Upper lobe of left lung (tissue), 6 donors: ENCODE measurements at regions not wholly inside any gene's neighbourhood (a gene's known extent, or its start where the extent isn't known, plus 50 kb on each side); places are given as distances from the start of the nearest gene placed in this dataset.

ENCODE experiments used
- ATAC-seq, 2 donors: fragments of 200-7000 bp; cut with Tn5 transposase; one replicate each; pipeline ENCODE4 v1.9.1; 2022; ENCODE audit warnings: mild to moderate bottlenecking in 2 of 2, moderate library complexity in 2 of 2; ENCODE audit not compliant: low FRiP score in 2 of 2
- DNase-seq, 2 donors: peaks; one replicate each; pipeline ENCODE4 v3.0.0-alpha.2; 2019 to 2020
- H3K27ac ChIP-seq, 4 donors: fragments of 200-600 bp; sonication (generic); one replicate each; pipeline ENCODE4 v1.5.1; 2016 to 2019
- H3K27me3 ChIP-seq, 4 donors: fragments of 200-600 bp; sonication (generic); one replicate each; pipeline ENCODE4 v1.5.1; 2017 to 2019
- H3K36me3 ChIP-seq, 4 donors: fragments of 200-600 bp; sonication (generic); one replicate each; pipeline ENCODE4 v1.5.1; 2016 to 2019
- H3K4me1 ChIP-seq, 4 donors: fragments of 200-600 bp; sonication (generic); one replicate each; pipeline ENCODE4 v1.5.1; 2018 to 2019
- H3K4me3 ChIP-seq, 4 donors: fragments of 200-600 bp; sonication (generic); one replicate each; pipeline ENCODE4 v1.5.1; 2017 to 2019; ENCODE audit warnings: mild to moderate bottlenecking in 2 of 4, moderate library complexity in 1 of 4
- H3K9me3 ChIP-seq, 4 donors: fragments of 200-600 bp; sonication (generic); one replicate each; pipeline ENCODE4 v1.5.1; 2018 to 2019
- EP300 ChIP-seq, 4 donors: sonication (generic); formaldehyde crosslinking; IDR thresholded peaks; one replicate each; pipeline ENCODE4 v1.5.1; 2017; ENCODE audit warnings: antibody characterized with exemption in 4 of 4, control low read depth in 2 of 4
- POLR2A ChIP-seq, 4 donors: fragments of 450-650 bp; IDR thresholded peaks; one replicate each; pipeline ENCODE4 v1.5.1; 2016 to 2017; ENCODE audit warnings: antibody characterized with exemption in 4 of 4, mild to moderate bottlenecking in 2 of 4
- POLR2AphosphoS5 ChIP-seq, 2 donors: sonication (generic); formaldehyde crosslinking; IDR thresholded peaks; one replicate each; pipeline ENCODE4 v1.5.1; 2017; ENCODE audit warnings: antibody characterized with exemption in 2 of 2
- WGBS, 2 donors: methylation state at CpG; one replicate each; pipeline ENCODE4 v1.1.5; 2017 to 2018; 5-methylcytosine and 5-hydroxymethylcytosine counted together
- TF ChIP-seq, protein P1 (sequence below), 6 experiments: fragments of 450-650 bp in 4 of 6; fragments of 200-600 bp in 2 of 6; sonication (generic) in 2 of 6; IDR thresholded peaks; one replicate each; pipeline ENCODE4 v1.5.1; 2016 to 2019; ENCODE audit warnings: antibody characterized with exemption in 6 of 6
- donor health status: DM: no; HTN: no; CAD: no; lungs with moderate emphysema.
- donor health status: DM: no; HTN: yes; CAD: no; lungs with severe emphysema.

DNA sequence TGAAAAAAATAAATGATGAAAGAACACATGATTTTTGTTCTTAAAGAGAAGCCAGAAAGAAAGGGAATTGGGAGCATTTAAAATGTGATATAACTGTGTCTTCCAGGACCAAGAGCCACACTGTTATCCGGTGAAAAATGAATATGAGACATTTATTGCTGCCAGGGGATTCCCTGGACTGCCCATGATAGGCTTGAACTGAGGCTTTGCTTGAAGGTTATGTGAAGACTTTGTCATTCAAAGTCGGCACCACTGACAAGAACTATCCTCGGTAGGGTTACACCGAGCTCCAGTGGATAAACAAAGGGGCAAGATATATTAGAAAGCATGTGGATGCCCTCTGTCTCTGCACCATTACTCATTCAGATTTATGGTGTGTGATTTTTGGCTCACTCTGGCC is 125.4 kb upstream of the MINDY3 start:
- ATAC-seq: no peak
- WGBS, 2 donors: 65% methylated on average over 4 of the region's 4 CpGs
- TF ChIP-seq EP300 (IDR thresholded peaks at IDR 0.05): no peak
- no peak for TF ChIP-seq POLR2A (IDR thresholded peaks at IDR 0.05)
- no peak for TF ChIP-seq POLR2AphosphoS5 (IDR thresholded peaks at IDR 0.05)
- TF ChIP-seq, protein P1, sequence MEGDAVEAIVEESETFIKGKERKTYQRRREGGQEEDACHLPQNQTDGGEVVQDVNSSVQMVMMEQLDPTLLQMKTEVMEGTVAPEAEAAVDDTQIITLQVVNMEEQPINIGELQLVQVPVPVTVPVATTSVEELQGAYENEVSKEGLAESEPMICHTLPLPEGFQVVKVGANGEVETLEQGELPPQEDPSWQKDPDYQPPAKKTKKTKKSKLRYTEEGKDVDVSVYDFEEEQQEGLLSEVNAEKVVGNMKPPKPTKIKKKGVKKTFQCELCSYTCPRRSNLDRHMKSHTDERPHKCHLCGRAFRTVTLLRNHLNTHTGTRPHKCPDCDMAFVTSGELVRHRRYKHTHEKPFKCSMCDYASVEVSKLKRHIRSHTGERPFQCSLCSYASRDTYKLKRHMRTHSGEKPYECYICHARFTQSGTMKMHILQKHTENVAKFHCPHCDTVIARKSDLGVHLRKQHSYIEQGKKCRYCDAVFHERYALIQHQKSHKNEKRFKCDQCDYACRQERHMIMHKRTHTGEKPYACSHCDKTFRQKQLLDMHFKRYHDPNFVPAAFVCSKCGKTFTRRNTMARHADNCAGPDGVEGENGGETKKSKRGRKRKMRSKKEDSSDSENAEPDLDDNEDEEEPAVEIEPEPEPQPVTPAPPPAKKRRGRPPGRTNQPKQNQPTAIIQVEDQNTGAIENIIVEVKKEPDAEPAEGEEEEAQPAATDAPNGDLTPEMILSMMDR (IDR thresholded peaks at IDR 0.05): no peak

DNA sequence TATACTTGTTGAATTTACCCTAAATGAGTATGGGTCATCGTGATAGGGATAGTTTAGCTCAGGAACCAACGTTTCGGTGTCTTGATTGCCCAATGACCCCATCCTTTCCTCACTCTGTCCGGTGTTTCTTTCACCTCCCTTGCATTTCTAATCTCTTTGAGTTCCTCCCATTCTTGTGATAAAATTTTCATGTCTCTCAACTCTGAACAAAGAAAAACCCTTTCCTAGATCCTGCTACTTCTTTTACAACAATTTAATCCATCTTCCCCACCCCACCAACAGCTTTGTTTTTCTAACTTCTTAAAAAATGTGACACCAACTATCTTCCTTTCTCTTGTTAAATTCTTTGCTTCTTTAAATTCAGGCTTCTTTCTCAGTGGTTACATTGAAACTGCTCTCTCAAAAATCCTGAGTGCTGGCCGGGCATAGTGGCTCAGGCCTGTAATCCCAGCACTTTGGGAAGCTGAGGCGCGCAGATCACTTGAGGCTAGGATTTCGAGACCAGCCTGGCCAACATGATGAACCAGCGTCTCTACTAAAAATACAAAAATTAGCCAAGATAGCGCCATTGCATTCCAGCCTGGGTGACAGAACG is 130.3 kb upstream of the MINDY3 start:
- TF ChIP-seq, protein P1 (IDR thresholded peaks at IDR 0.05): no peak
- TF ChIP-seq EP300 (IDR thresholded peaks at IDR 0.05) (no peak), POLR2A (IDR thresholded peaks at IDR 0.05) (no peak), POLR2AphosphoS5 (IDR thresholded peaks at IDR 0.05) (no peak)
- 76 to 77% methylated on average over 11 of the region's 11 CpGs for WGBS, 2 donors
- H3K27me3 ChIP-seq: no peaks in the 10 kb centered on the region
- no peak for DNase-seq
- ATAC-seq: no peak
- H3K4me1 ChIP-seq: no peaks in the 10 kb centered on the region
- H3K4me3 ChIP-seq: no peak overlapping the region
- H3K27ac ChIP-seq: no peak overlapping the region
- H3K9me3 ChIP-seq: no peaks in the 10 kb centered on the region
- no peaks in the 10 kb centered on the region for H3K36me3 ChIP-seq

More for the DNA sequence above, 125.4 kb upstream of the MINDY3 start:
- H3K27me3 ChIP-seq: no peaks in the 10 kb centered on the region
- H3K4me3 ChIP-seq: no peak overlapping the region
- DNase-seq: no peak
- H3K36me3 ChIP-seq: no peaks in the 10 kb centered on the region
- no peaks in the 10 kb centered on the region for H3K9me3 ChIP-seq
- H3K4me1 ChIP-seq: no peaks in the 10 kb centered on the region
- no peak overlapping the region for H3K27ac ChIP-seq

DNA sequence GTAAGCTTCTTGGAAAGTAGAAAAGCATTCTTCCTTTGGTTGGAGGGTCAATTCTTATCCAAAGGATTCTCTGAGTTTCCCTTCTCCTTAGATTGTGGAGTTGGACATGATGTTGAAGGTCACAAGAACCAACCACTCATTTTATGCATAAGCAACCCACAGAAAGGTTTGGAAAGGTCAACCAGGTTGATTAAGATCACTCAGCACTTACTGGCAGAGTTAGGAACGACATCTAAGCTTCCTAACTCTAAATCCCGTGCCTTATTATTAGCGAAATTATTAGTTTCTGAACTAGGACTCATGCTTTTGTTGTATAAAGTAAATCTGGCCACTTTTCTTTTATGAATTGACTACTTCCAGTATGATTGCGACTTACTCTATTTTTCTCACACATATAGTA is 137.0 kb upstream of the MINDY3 start:
- ATAC-seq (no peak), DNase-seq (no peak)
- Histone ChIP-seq H3K4me1 (no peaks in the 10 kb centered on the region), H3K27ac (no peak overlapping the region), H3K36me3 (no peaks in the 10 kb centered on the region), H3K4me3 (no peak overlapping the region), H3K27me3 (no peaks in the 10 kb centered on the region), H3K9me3 (no peaks in the 10 kb centered on the region)
- 84 to 93% methylated on average over 4 of the region's 4 CpGs for WGBS, 2 donors
- TF ChIP-seq POLR2AphosphoS5 (IDR thresholded peaks at IDR 0.05): no peak
- TF ChIP-seq POLR2A (IDR thresholded peaks at IDR 0.05): no peak
- TF ChIP-seq, protein P1 (IDR thresholded peaks at IDR 0.05): no peak
- TF ChIP-seq EP300 (IDR thresholded peaks at IDR 0.05): no peak

DNA sequence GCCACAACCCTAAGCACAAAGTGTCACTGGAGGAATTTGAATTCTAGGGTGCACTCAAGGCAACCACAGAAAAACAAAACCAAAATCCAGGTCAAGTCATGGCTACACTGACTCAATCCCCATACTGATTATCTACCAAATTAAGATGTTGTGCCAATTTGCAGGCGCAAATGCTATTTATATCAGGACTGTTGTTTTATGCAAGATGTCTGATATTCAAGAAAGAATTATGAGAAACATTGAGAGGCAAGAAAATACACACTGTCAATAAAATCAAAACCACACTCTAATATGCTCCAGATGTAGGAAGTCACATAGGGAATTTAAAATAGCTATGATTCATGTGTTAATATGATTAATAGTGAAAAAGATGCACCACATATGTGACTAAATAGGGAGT is 141.3 kb upstream of the MINDY3 start:
- no peaks in the 10 kb centered on the region for H3K36me3 ChIP-seq
- H3K9me3 ChIP-seq: peaks cover 0 to 5% (median 0%) of the 10 kb centered on the region in 4 donors
- TF ChIP-seq, protein P1 (IDR thresholded peaks at IDR 0.05): no peak
- TF ChIP-seq EP300 (IDR thresholded peaks at IDR 0.05) (no peak), POLR2A (IDR thresholded peaks at IDR 0.05) (no peak), POLR2AphosphoS5 (IDR thresholded peaks at IDR 0.05) (no peak)

DNA sequence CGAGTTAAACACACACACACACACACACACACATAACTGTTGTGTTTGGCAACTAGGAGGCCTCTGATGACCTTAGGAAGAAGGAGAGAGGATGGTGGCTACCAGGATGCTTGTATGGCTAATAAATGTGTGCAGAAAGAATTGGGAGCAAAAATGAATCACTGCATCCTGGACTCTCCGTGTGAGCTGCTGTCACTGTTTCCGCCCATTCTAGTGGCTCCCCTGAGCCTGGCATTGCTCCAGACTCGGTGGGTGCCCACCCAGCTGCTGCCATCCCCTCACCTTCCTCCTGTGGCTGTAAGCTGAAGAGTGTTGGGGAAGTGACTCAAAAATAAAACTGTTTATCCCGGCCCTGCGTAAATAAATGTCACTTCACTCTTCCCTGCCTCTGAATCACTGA is 149.5 kb upstream of the MINDY3 start:
- Histone ChIP-seq H3K4me1 (no peaks in the 10 kb centered on the region), H3K9me3 (peaks cover 0 to 5% (median 0%) of the 10 kb centered on the region in 4 donors), H3K4me3 (no peak overlapping the region), H3K36me3 (no peaks in the 10 kb centered on the region), H3K27ac (no peak overlapping the region), H3K27me3 (no peaks in the 10 kb centered on the region)
- WGBS, 2 donors: 49 to 61% methylated on average over 6 of the region's 6 CpGs
- TF ChIP-seq EP300 (IDR thresholded peaks at IDR 0.05): no peak
- TF ChIP-seq POLR2A (IDR thresholded peaks at IDR 0.05): no peak
- no peak for TF ChIP-seq POLR2AphosphoS5 (IDR thresholded peaks at IDR 0.05)
- TF ChIP-seq, protein P1 (IDR thresholded peaks at IDR 0.05): no peak
- DNase-seq: peak in 1 of 2 donors; percentile 15
- no peak for ATAC-seq

More for the DNA sequence above, 141.3 kb upstream of the MINDY3 start:
- no peaks in the 10 kb centered on the region for H3K27me3 ChIP-seq
- DNase-seq: no peak
- WGBS, 2 donors: 82 to 92% methylated on average over 1 of the region's 1 CpG
- no peak overlapping the region for H3K27ac ChIP-seq
- no peak overlapping the region for H3K4me3 ChIP-seq
- no peak for ATAC-seq
- no peaks in the 10 kb centered on the region for H3K4me1 ChIP-seq
